ENCODE measurements at regions not wholly inside any gene's neighbourhood (a gene's known extent, or its start where the extent isn't known, plus 50 kb on each side); places are given as distances from the start of the nearest gene placed in this dataset.
"Not testable (repeated sequence)": the region's sequence is repeated elsewhere in the genome, so short reads cannot be mapped to it uniquely, and the experiment has no call there.

DNA sequence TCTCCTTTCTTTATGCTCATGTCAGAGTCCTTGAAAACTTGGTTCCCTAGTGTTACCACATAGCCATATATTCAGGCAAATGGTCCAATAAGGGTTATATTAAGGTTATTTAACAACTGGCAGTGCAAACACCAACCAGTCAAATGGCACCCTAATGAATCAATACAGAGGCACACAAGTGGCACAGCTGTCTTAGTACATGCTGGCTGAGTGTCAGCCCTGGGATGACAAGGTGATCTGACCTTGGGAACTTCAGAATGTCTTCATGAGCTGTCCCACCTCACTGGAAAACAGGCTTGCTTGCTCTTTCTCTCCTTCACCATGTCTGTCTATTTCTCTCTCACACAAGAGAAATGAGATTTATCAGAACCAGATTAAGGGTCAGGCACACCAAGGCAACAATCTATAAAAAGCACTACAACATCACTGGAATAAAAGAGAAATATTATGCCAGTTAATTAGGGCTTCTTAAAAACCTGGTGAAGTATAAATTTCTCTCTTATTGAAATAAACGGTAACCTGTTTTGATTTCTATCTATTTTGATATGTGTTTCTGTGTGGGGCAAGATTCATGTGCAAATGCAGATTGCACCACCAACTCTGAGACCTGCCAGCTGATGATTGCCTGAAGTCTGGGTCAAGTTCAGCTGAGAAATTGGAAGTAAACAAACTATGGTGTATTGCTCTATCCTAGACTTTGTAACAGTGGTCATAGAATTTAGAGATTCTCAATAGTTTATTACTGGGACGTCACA, 140.7 kb downstream of the SREK1 start:
- Mint-ChIP-seq H3K9me3 (peaks cover 0 to 6% (median 2%) of the 10 kb centered on the region in 3 donors), H3K27ac (no peak overlapping the region), H3K4me3 (no peak overlapping the region), H3K4me1 (peaks cover 0 to 2% (median 0%) of the 10 kb centered on the region in 3 donors), H3K27me3 (peaks cover 7% of the 10 kb centered on the region), H3K36me3 (no peaks in the 10 kb centered on the region)

GRCh38 chr5:66285343-66285922, 141.3 kb downstream of the SREK1 start:
- H3K27ac Mint-ChIP-seq: no peak overlapping the region
- peaks cover 0 to 2% (median 0%) of the 10 kb centered on the region in 3 donors for H3K4me1 Mint-ChIP-seq
- H3K4me3 Mint-ChIP-seq: no peak overlapping the region
- H3K36me3 Mint-ChIP-seq: no peaks in the 10 kb centered on the region
- peaks cover 0 to 6% (median 2%) of the 10 kb centered on the region in 3 donors for H3K9me3 Mint-ChIP-seq
- H3K27me3 Mint-ChIP-seq: peaks cover 8% of the 10 kb centered on the region

GRCh38 chr5:66291771-66292170, 147.7 kb downstream of the SREK1 start:
- H3K36me3 Mint-ChIP-seq: no peaks in the 10 kb centered on the region
- H3K27ac Mint-ChIP-seq: no peak overlapping the region
- H3K4me1 Mint-ChIP-seq: no peaks in the 10 kb centered on the region
- peak overlapping the region in 1 of 4 donors; percentile 3 for H3K4me3 Mint-ChIP-seq
- H3K9me3 Mint-ChIP-seq: peaks cover 0 to 6% (median 2%) of the 10 kb centered on the region in 3 donors
- peaks cover 8% of the 10 kb centered on the region for H3K27me3 Mint-ChIP-seq

DNA sequence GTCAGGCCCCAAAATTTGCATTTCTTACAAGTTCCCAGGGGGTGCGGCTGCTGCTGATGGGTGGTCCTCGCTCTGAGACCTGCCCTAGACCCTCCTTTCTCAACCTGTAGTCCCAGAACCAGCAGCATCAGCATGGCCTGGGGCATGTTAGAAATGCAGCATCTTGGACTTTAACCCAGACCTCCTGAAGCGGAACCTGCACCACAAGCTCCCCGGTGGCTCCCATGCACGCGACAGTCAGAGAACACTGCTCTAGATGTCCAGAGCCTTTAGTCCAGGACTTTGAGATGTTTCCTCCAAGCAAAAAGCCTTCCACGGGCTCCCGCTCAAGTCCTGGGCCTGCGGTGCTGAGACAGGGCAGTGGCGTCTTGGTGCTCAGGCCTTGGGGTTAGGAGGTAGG, 149.8 kb downstream of the SREK1 start:
- H3K36me3 Mint-ChIP-seq, H3K27ac Mint-ChIP-seq, H3K4me3 Mint-ChIP-seq, H3K4me1 Mint-ChIP-seq, H3K27me3 Mint-ChIP-seq, H3K9me3 Mint-ChIP-seq: not testable (repeated sequence)

DNA sequence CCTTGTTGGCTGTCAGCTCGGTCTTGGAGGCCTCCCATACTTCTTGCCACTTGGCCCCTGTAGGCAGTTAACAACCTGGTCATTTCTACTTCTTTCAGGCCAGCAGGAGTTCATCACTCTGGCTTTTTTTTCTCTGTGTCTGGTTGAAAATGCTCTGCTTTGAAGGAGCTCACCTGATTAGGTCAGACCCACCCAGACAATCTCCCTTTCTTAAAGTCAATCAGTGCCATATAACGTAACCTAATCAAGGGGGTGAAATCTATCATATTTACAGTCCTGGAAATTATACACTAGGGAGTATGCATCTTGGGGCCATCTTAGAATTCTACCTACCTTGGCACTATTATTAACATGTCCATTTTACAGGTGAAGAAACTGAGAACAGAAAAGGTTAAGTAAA, 155.4 kb downstream of the SREK1 start:
- H3K27ac Mint-ChIP-seq: no peak overlapping the region
- no peaks in the 10 kb centered on the region for H3K9me3 Mint-ChIP-seq
- H3K27me3 Mint-ChIP-seq: peaks cover 5% of the 10 kb centered on the region
- H3K4me1 Mint-ChIP-seq: no peaks in the 10 kb centered on the region
- H3K36me3 Mint-ChIP-seq: peaks cover 2% of the 10 kb centered on the region
- no peak overlapping the region for H3K4me3 Mint-ChIP-seq

- Mint-ChIP-seq H3K9me3 (no peaks in the 10 kb centered on the region), H3K4me1 (peaks cover 0 to 6% (median under 1%) of the 10 kb centered on the region in 3 donors), H3K27me3 (peaks cover 10% of the 10 kb centered on the region), H3K27ac (peak overlapping the region in 1 of 3 donors; percentile 21), H3K4me3 (no peak overlapping the region), H3K36me3 (no peaks in the 10 kb centered on the region)
Measured at GRCh38 chr5:66302344-66302743, 158.2 kb downstream of the SREK1 start.

- Mint-ChIP-seq H3K4me1 (peaks cover 0 to 10% (median 4%) of the 10 kb centered on the region in 3 donors), H3K27me3 (peaks cover 10% of the 10 kb centered on the region), H3K9me3 (peaks cover 0 to 2% (median 0%) of the 10 kb centered on the region in 3 donors), H3K27ac (no peak overlapping the region), H3K4me3 (no peak overlapping the region), H3K36me3 (no peaks in the 10 kb centered on the region)
Measured at GRCh38 chr5:66306105-66306843, 162.2 kb downstream of the SREK1 start.

DNA sequence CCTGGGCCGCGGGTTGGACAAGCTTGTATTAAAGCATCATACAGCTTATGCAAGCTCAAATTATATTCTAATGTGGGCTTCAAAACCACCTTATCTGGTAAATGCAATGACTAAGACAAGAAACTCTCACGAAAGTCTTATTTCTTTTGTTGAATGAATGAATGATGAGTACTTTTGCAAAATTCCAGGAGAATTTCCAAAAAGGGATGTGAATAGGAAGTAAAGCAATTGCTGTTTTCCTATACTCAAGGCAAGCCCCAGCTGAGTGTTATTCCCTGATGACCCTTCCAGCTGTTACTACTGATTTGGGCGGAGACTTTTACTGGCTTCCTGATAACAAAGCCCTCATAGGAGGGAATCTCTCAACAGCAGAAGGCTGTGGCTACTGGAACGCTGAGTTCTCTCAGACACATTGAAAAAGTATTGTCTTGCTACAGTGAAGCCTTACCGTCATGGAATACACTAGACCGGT, 162.8 kb downstream of the SREK1 start:
- peaks cover 10% of the 10 kb centered on the region for H3K27me3 Mint-ChIP-seq
- no peak overlapping the region for H3K4me3 Mint-ChIP-seq
- H3K4me1 Mint-ChIP-seq: peaks cover 0 to 10% (median 4%) of the 10 kb centered on the region in 3 donors
- peaks cover 0 to 2% (median 0%) of the 10 kb centered on the region in 3 donors for H3K9me3 Mint-ChIP-seq
- no peaks in the 10 kb centered on the region for H3K36me3 Mint-ChIP-seq
- no peak overlapping the region for H3K27ac Mint-ChIP-seq

- Mint-ChIP-seq H3K27ac (no peak overlapping the region), H3K4me3 (no peak overlapping the region), H3K27me3 (peaks cover 8% of the 10 kb centered on the region), H3K36me3 (no peaks in the 10 kb centered on the region), H3K4me1 (peaks cover 0 to 10% (median 4%) of the 10 kb centered on the region in 3 donors), H3K9me3 (peaks cover 0 to 2% (median 0%) of the 10 kb centered on the region in 3 donors)
Measured at GRCh38 chr5:66307647-66308241, 163.6 kb downstream of the SREK1 start.

DNA sequence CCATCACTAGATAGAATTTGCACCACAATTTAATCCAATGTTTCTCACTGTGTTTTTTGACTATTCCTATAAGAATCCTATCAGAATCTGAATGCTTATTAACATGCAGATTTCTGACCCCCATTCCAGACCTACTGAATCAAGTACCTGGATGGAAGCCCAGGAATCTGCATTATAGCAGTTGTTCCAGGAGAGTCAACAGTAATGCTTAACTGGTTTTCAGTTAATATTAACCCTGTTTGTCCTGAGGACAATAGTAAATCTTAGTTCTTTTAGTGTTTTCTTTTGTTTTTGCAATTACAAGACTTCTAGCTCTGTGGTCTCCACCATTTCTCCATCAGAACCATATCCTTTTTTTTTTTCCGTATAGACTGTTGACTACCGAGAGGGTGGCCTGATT, 168.2 kb downstream of the SREK1 start:
- Mint-ChIP-seq H3K36me3 (peaks cover 5% of the 10 kb centered on the region), H3K27me3 (peaks cover 6% of the 10 kb centered on the region), H3K4me1 (peaks cover 0 to 4% (median 4%) of the 10 kb centered on the region in 3 donors), H3K27ac (no peak overlapping the region), H3K4me3 (no peak overlapping the region), H3K9me3 (peaks cover 10 to 17% (median 16%) of the 10 kb centered on the region in 3 donors)

DNA sequence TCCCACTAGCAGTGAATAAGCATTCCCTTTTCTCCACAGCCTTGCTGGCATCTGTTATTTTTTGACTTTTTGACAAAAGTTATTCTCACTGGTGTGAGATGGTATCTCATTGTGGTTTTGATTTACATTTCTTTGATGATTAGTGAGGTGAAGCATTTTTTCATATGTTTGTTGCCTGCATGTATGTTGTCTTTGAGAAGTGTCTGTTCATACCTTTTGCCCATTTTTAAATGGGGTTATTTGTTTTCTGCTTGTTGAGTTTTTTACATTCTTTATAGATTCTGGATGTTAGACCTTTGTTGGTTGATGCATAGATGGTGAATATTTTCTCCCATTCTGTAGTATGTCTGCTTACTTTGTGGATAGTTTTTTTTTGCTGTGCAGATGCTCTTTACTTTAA, 171.7 kb downstream of the SREK1 start:
- Mint-ChIP-seq H3K4me1 (no peaks in the 10 kb centered on the region), H3K4me3 (no peak overlapping the region), H3K36me3 (peaks cover 7% of the 10 kb centered on the region), H3K27ac (no peak overlapping the region), H3K27me3 (peaks cover 6% of the 10 kb centered on the region), H3K9me3 (peaks cover 10 to 16% (median 14%) of the 10 kb centered on the region in 3 donors)

DNA sequence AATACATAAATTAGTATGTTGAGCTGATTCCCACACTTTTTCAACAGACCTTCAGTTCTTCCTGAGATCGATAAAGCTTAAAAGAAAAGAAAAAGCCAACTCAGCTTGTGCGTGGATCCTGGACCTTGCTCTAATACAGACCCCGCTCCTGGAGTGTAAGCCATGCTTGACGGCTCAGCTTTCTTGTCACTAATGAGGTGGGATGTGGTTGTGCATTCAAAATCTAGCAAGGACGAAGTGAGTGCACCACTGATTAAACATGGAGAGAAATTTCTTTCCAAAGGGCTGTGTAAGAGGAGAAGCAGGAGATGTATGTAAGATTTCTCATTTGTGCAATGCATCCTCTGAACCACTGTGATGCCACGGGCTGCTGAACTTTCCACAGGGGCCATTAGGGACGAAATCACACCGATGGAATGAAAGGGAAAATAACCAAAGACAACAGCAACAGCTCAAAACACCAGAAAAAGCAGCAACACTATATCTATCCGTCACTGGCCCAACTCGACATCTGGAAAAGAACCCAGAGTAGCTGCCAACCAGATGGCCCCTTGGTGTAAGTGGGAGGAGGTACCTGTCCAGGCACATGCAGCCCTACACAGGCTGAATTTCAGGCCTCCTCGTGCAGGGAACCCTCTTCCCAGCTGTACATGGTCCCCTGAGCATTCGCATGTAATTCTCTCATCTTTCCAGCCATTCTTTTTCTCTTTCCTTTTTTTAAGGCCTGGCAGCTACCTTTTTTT, 178.9 kb downstream of the SREK1 start:
- peaks cover 0 to 2% (median 0%) of the 10 kb centered on the region in 3 donors for H3K9me3 Mint-ChIP-seq
- peaks cover 8% of the 10 kb centered on the region for H3K27me3 Mint-ChIP-seq
- peaks cover 3% of the 10 kb centered on the region for H3K36me3 Mint-ChIP-seq
- H3K4me1 Mint-ChIP-seq: peaks cover 0 to 1% (median 0%) of the 10 kb centered on the region in 3 donors
- H3K4me3 Mint-ChIP-seq: no peak overlapping the region
- H3K27ac Mint-ChIP-seq: no peak overlapping the region

GRCh38 chr5:66323529-66323895, 179.4 kb downstream of the SREK1 start:
- H3K4me1 Mint-ChIP-seq: peaks cover 0 to 1% (median 0%) of the 10 kb centered on the region in 3 donors
- peaks cover 11% of the 10 kb centered on the region for H3K27me3 Mint-ChIP-seq
- peaks cover 3% of the 10 kb centered on the region for H3K36me3 Mint-ChIP-seq
- no peak overlapping the region for H3K27ac Mint-ChIP-seq
- no peak overlapping the region for H3K4me3 Mint-ChIP-seq
- peaks cover 0 to 2% (median 0%) of the 10 kb centered on the region in 3 donors for H3K9me3 Mint-ChIP-seq

DNA sequence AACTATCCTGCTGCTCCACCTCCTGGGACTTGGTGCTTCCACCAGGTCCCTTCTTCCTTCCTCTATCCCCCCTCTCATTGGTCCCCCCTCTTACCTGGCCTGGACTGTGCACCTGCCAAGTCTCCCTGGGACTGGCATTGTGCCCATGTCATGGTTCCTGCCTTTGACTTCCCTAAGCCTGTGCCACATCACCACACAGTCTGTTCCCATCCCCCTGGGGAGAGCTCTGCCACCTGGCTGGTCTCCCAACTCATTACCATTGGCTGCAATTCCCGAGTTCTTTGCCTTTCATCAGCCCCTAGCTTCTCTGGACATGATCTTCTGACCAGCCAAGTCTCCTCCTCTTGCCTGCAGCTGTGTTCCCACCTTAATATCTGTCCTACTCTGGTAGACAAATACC, 180.3 kb downstream of the SREK1 start:
- Mint-ChIP-seq H3K9me3 (peaks cover 0 to 2% (median 0%) of the 10 kb centered on the region in 3 donors), H3K27me3 (peaks cover 11% of the 10 kb centered on the region), H3K4me1 (peaks cover 0 to 1% (median 0%) of the 10 kb centered on the region in 3 donors), H3K4me3 (no peak overlapping the region), H3K36me3 (peaks cover 3% of the 10 kb centered on the region), H3K27ac (peak overlapping the region in 1 of 3 donors; percentile 14)

All from IgD-negative memory B cell (primary cell).